ENCODE measurements at regions not wholly inside any gene's neighbourhood (a gene's known extent, or its start where the extent isn't known, plus 50 kb on each side); places are given as distances from the start of the nearest gene placed in this dataset.

GRCh38 chr6:145071836-145072235, 663.5 kb downstream of the EPM2A start:
- H3K79me2 ChIP-seq (ENCODE audit: control insufficient read depth, insufficient read depth, low read length), result no peaks in the 10 kb centered on the region
- ChIA-PET POLR2A (no interaction called here), CTCF (no interaction called here)
- H3K36me3 ChIP-seq (replicated peaks in 1 of 2; ENCODE audit: control extremely low read depth in 1 of 2, control insufficient read depth in 1 of 2, extremely low read depth in 1 of 2, insufficient read depth in 2 of 2, low read length in 1 of 2), result no peaks in the 10 kb centered on the region
- WGBS (ENCODE audit: insufficient coverage), result no CpG with 5 or more reads among the region's 2 CpGs
- H3K9me3 ChIP-seq (ENCODE audit: control extremely low read depth in 1 of 3, control insufficient read depth in 2 of 3, insufficient read depth in 1 of 3, low read length in 2 of 3), result no peaks in the 10 kb centered on the region
- Mint-ChIP-seq H3K4me1 (no peaks in the 10 kb centered on the region), H3K9me3 (ENCODE audit: insufficient read depth) (no peaks in the 10 kb centered on the region), H3K4me3 (no peak overlapping the region), H3K27ac (no peak overlapping the region), H3K27me3 (peaks cover 2% of the 10 kb centered on the region)
- H4K20me1 ChIP-seq (ENCODE audit: control insufficient read depth, insufficient read depth, low read length, poor library complexity, severe bottlenecking), result no peaks in the 10 kb centered on the region
- intact Hi-C loops (cut with micrococcal nuclease), result no loop called here
- no peaks in the 10 kb centered on the region for H3K4me1 ChIP-seq (ENCODE audit: control insufficient read depth in 2 of 2, insufficient read depth in 2 of 2, low read length in 2 of 2)
- ATAC-seq (ENCODE audit: low read depth) (no peak), DNase-seq (no peak)
- no peak overlapping the region for H3K4me2 ChIP-seq (replicated peaks; ENCODE audit: low read depth, low read length, poor library complexity, severe bottlenecking)
- H3K27ac ChIP-seq (ENCODE audit: low read length in 2 of 2), result no peak overlapping the region
- no peak overlapping the region for H3K4me3 ChIP-seq (ENCODE audit: control extremely low read depth in 1 of 5, extremely low read depth in 1 of 5, insufficient read depth in 1 of 5, low read depth in 2 of 5, low read length in 4 of 5)
- no peak overlapping the region for H3K9ac ChIP-seq (ENCODE audit: low read length)
- no peak overlapping the region for H2AFZ ChIP-seq (ENCODE audit: insufficient read depth, low read depth, low read length, poor library complexity, severe bottlenecking)
- H3K27me3 ChIP-seq (replicated peaks in 1 of 4; ENCODE audit: control extremely low read depth in 1 of 4, control insufficient read depth in 3 of 4, insufficient read depth in 4 of 4, low read length in 3 of 4), result no peaks in the 10 kb centered on the region
- TF ChIP-seq EZH2 (IDR thresholded peaks at IDR 0.05; ENCODE audit: borderline replicate concordance, insufficient read depth, low read depth, low read length, poor library complexity, severe bottlenecking) (no peak), CTCF (IDR thresholded peaks at IDR 0.05) (no peak)

GRCh38 chr6:145073811-145074210, 661.5 kb downstream of the EPM2A start:
- POLR2A ChIA-PET, result no interaction called here
- DNase-seq (no peak), ATAC-seq (ENCODE audit: low read depth) (no peak)
- Mint-ChIP-seq H3K9me3 (ENCODE audit: insufficient read depth) (no peaks in the 10 kb centered on the region), H3K27me3 (peaks cover 2% of the 10 kb centered on the region), H3K4me3 (no peak overlapping the region), H3K27ac (no peak overlapping the region), H3K4me1 (no peaks in the 10 kb centered on the region)
- H3K9me3 ChIP-seq (ENCODE audit: control extremely low read depth in 1 of 3, control insufficient read depth in 2 of 3, insufficient read depth in 1 of 3, low read length in 2 of 3), result no peaks in the 10 kb centered on the region
- no peaks in the 10 kb centered on the region for H3K79me2 ChIP-seq (ENCODE audit: control insufficient read depth, insufficient read depth, low read length)
- no peak overlapping the region for H3K4me2 ChIP-seq (replicated peaks; ENCODE audit: low read depth, low read length, poor library complexity, severe bottlenecking)
- TF ChIP-seq CTCF (IDR thresholded peaks at IDR 0.05), result no peak
- TF ChIP-seq EZH2 (IDR thresholded peaks at IDR 0.05; ENCODE audit: borderline replicate concordance, insufficient read depth, low read depth, low read length, poor library complexity, severe bottlenecking), result no peak
- no peaks in the 10 kb centered on the region for H3K36me3 ChIP-seq (replicated peaks in 1 of 2; ENCODE audit: control extremely low read depth in 1 of 2, control insufficient read depth in 1 of 2, extremely low read depth in 1 of 2, insufficient read depth in 2 of 2, low read length in 1 of 2)
- H3K9ac ChIP-seq (ENCODE audit: low read length), result no peak overlapping the region
- H2AFZ ChIP-seq (ENCODE audit: insufficient read depth, low read depth, low read length, poor library complexity, severe bottlenecking), result no peak overlapping the region
- no peak overlapping the region for H3K27ac ChIP-seq (ENCODE audit: low read length in 2 of 2)
- H4K20me1 ChIP-seq (ENCODE audit: control insufficient read depth, insufficient read depth, low read length, poor library complexity, severe bottlenecking), result no peaks in the 10 kb centered on the region
- H3K4me1 ChIP-seq (ENCODE audit: control insufficient read depth in 2 of 2, insufficient read depth in 2 of 2, low read length in 2 of 2), result no peaks in the 10 kb centered on the region
- H3K4me3 ChIP-seq (ENCODE audit: control extremely low read depth in 1 of 5, extremely low read depth in 1 of 5, insufficient read depth in 1 of 5, low read depth in 2 of 5, low read length in 4 of 5), result no peak overlapping the region
- WGBS (ENCODE audit: insufficient coverage), result 100% methylated on average over 1 of the region's 2 CpGs
- intact Hi-C loops (cut with micrococcal nuclease), result no loop called here
- H3K27me3 ChIP-seq (replicated peaks in 1 of 4; ENCODE audit: control extremely low read depth in 1 of 4, control insufficient read depth in 3 of 4, insufficient read depth in 4 of 4, low read length in 3 of 4), result no peaks in the 10 kb centered on the region
- CTCF ChIA-PET, result no interaction called here
